GM21515 (cell line): ENCODE measurements at regions not wholly inside any gene's neighbourhood (a gene's known extent, or its start where the extent isn't known, plus 50 kb on each side); places are given as distances from the start of the nearest gene placed in this dataset.

Source experiments
- ATAC-seq: cut with Tn5 transposase; IDR thresholded peaks from one replicate; pipeline ENCODE4 v1.9.1; 2021; ENCODE audit not compliant: unreplicated experiment

DNA sequence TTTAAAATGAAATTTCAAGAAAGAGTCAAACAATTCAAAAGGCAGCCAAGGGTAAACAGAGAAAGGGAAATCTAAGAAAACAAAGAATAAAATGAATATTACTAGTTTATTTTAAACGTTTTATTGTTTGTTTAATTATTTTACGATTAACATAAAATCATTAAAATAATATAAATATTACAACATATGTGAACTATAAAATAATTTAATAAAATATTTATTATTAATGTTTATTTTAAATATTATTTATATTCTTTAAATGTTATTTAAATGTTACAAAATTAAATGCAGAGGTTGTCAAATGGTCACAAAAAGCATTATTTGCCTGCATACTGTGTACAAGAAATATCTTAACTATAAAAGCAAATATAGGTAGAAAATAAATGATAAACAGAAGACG is 786.7 kb upstream of the GHITM start:
- ATAC-seq, result no peak

DNA sequence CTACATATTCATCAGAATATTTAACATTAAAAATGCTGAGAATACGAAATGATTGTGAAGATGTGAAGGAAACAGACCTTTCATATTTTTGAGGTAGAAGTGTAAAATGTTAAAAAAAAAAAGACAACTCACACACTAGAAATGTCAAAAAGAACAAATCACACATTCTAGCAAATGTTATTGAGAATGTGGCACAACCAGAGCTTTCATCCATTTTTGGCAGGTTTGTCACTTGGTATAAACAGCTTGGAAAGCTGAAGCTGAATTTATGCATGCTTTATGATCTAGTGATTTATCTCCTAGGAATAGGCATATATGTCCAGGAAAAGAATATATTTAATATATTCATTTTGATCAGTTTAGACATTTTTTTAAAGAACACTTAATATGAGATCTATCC is 784.9 kb upstream of the GHITM start:
- no peak for ATAC-seq

DNA sequence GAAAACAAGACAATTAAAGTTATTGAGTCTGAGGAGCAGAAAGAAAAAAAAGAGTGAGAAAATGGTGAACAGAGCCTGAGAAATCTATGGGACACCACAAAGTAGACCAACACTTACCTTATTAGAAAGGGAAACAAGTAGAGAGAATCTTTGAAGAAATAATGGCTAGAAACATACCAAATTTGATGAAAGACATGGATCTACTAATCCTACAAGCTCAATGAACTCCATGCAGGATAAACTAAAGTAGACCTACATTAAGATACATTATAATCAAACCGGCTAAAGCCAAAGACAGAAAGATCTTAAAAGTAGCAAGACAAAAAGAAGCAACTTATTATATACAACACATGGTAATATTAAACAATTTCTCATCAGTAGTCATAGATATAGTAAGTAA is 782.3 kb upstream of the GHITM start:
- ATAC-seq, result no peak

DNA sequence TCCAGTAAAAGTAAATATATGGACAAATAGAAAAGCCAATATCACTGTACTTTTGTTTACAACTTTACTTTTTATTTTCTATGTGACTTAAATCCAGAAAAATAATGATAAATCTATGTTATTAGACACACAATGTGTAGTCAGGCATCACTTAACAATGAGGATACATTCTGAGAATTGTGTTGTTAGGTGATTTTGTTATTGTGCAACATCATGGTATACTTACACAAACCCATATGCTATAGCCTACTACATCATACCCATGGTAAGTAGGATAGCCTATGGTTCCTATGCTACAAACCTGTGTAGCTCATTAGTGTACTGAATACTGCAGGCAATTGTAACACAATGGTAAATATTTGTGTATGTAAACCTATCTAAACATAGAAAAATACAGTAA is 781.7 kb upstream of the GHITM start:
- no peak for ATAC-seq

DNA sequence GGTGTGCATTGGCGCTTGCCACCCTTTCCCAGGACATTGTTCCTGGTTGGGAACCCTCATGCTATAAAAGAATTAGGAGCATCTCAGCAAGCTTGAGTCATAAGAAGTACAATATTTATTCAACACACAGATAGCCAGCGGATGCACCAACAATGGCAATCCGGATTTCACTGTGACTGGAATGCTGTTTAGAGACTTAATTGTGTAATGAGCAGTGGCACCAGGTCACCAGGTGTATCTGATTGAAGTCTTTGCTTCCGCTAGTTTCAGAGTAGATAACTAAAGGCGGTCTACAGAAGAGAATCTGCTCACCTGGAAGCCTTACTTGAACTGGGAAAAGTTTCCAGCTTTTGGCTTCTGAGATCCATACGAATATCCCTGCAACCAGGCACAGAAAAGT is 772.3 kb upstream of the GHITM start:
- ATAC-seq, result no peak

DNA sequence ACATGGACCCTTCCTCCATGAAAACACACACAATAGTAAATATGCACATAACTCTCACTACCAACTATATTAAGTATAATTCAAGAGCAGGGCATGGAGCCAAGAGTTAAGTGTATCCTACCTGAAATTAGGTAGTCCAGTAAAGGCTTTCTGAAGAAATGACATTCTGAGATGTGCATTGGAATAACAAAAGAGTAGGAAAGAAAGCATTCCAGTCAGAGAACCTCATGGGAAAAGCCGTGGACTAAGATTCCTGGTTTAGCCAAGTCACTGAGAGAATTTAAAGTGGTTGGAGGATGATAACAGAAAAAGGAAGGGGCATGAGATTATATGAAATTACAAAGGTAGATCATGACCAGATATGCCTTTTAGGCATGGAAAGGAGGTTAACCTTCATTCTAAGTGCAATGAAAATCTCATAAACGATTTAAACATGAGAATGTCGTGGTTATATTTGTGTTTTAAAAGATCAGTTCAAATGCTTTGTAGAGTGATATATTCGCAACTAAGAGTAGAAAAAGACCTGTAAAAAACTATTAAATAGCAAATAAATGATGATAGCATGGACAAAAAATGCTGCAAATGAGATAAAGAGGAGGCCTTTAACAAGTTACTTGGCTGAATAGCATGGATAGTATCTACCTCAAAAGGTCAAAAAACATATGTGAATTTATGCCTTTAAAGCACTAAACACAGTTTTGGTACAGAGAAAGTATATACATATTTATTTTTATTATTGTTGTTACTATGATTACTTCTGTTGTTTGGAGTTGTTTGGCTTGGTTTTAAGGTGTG is 767.4 kb upstream of the GHITM start:
- no peak for ATAC-seq

DNA sequence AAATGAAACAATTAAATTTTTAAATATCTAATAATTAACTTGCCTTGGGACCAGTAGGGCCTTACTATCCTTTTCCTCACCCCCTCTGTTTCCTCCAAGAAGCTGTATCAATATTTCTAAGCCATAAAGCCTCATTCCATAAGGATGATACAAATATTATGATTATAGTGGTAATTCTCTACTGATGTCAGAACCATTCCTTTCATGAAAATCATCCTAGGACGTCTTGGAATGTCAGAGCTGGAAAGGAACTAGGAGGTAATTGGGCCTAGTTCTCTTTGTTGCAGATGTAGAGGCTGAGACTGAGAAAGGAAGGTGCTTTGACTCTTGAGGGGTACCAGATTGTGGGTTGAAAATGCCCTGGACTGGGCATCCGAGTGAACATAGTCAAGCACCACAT is 766.7 kb upstream of the GHITM start:
- ATAC-seq, result no peak

DNA sequence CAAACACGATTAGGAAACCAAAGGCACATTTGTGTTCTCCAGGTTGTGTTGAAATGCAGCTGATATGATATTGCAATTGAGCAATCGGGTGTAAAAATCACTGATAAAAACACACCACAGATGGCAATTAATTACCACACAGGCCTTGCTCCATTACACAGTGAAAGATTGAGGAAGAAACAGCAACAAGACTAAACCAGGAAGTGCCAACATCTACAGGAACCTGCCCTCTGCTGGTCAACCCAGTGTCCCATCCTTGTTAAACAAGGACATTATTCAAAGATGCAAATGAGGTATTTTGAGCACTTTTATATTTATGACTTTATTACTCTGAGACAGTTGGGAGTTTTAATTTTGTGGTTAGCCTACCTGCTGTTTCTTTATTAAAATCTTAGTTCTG is 765.6 kb upstream of the GHITM start:
- ATAC-seq, result no peak

DNA sequence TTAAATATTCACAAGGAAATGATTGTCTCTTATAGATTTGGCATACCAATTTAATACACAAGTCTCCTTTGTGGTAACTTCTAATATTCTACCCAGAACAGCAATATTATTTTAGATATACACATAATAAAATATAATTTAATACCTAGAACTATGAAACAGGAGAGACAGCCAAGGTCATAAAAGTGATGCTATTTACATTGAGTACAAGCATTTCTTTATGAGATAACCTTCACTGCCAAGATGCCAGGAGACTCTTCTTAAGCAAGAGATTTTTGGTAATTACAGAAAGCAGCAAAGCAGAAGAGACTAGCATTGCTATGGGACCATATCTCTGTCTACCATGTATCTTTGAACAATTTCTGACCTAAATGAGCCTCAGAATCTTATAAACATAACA is 764.6 kb upstream of the GHITM start:
- ATAC-seq, result no peak

DNA sequence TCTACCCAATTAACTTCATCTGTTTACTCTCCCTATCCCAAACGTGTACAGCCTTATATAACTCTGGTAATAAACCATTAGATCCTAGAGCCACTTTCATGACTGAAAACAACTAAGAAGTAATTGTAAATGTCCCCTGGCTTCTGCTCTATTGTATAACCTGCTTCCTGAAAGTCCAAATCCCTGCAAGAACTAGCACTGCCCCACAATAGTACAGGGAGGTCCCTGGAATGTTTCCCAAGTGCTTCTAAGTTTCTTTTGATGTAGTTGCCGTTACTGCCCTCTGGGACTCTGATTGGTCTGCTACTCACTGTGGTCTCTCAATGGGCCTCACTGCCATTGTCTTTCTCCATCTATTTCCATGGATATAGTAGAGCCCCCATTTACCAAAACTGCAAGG is 764.0 kb upstream of the GHITM start:
- no peak for ATAC-seq

DNA sequence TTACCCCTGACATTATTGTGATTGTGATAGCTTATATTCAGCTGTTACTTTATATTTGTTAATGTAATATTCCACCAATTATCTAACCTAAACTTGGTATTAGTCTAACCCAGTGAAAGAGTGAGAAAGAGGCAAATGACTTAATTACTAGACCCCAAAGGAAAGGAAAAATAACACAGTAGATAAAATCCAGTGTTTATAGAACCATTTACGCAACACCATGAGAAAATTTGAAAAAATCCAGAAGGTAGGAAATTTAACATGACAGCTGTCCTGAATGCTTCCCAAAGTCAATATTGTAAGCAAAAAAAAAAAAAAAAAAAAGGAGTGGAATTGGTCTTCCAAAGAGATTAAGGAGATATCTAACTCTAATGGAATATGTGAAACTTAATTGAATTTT is 741.5 kb upstream of the GHITM start:
- no peak for ATAC-seq

DNA sequence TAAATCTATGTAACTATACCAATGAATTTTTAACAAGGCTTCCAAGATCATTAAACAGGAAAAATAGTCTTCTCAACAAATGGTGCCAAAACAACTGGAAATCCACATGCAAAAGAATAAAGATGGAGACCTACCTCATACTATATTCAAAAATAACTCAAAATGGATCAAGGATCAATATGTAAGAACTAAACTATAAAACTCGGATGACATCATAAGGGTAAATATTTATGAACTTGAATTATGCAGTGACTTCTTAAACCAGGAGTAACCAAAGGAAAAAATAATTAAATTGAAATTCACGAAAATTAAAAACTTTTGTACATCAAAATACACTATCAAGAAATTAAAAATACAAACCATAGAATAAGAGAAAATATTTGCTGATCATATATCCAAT is 728.7 kb upstream of the GHITM start:
- ATAC-seq, result no peak

DNA sequence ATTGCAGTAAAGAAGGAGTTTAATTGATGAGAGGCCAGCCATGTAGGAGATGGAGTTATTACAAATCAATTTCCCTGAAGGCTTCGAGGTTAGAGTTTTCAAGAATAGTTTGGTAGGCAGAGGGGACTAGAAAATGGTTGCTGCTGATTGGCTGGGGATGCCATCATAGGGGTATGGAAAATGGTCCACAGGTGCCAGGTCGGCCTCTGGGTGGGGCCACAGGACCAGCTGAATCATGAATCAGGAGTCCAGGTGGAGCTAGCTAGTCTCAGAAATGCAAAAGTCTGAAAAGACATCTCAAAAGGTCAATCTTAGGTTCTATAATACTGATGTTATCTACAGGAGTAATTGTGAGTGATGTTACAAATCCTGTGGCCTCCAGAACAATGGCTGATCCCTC is 714.0 kb upstream of the GHITM start:
- no peak for ATAC-seq

DNA sequence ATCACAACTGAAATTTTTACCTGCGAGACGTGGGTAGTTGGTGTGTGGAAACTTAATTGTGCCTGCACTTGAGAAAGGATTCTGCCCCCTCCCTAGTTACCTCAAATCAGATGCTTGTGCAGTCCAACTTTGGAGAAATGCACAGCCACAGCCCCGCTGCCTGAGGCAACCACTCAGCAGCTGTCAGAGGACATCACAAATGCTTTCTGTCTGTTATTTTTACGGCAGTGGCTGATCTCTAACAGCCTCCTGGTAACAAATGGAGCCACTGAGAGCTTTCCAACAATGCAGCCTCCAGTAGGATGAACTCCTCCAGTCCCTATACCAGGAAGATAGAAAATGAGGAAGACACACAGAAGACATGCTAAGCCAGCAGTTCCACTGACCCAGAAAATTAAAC is 712.2 kb upstream of the GHITM start:
- ATAC-seq, result no peak

DNA sequence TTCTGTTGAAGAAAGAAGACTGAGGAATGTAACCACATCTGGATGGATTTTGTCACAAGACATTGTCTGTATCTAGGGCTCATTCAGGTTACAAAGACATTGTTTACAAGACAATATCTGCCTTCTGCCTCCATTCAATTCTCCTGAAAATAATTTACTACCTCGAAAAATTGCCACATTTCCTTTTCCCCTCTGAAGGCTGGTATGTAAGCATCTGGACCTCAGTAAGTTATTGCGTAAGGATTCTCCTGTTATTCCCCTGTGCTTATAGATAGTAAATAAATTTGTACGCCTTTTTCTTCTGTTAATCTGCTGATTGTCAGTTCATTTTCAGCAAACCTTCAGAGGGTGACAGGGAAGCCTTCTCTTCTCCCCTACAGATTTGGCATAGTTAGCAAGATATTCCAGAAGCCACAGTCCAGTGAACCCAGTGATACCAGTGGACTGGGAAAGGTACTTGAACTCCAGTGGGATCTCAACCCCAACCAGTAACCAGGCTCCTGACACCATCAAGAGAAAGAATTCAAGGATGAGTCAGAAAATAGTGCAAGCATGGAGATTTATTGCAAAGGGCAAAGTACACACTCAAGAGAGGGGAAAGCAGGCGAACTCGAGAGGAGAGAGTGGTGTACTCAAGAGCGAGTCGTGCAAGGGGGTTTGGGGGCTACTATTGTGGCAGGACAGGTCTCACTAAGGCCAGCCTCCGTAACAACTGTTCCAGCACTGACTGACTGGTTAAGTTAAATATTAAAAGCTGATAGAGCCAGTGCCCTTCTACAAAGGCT is 706.9 kb upstream of the GHITM start:
- ATAC-seq, result no peak

DNA sequence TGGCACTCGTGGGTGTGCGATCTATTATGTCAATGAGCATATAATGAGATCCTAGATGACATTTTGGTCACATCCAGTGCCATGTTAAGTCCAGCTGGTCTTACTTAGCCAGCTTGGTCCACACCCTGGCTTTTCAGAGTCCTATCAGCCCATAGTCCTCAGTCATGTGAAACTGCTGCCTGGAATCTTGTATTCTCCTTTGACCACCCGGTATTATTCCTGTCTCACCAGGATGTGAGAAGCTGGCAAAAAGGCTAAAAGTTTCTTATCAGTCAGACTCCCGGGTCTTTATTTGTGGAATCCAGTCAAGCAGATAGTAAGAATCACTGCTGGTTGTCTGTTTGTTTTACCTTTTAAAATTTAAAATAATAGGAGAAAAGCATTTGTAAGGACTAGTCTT is 705.6 kb upstream of the GHITM start:
- ATAC-seq, result no peak

DNA sequence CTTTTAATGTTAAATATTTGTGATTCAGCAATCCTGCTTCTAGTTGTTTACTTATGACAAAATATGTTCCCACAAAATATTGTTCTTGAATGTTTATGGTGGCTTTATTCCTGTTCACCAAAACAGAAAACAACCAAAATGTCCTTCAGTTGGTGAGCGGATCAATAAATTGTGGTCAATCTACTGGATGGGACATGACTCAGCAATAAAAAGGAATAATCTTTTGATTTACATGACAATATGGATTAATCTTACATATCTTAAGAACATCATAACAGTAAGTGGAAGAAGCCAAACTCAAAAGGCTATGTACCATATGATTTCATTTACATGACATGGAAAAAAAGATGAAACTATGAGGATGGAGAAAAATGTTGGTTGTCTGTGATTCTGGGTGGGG is 691.3 kb upstream of the GHITM start:
- ATAC-seq, result no peak

DNA sequence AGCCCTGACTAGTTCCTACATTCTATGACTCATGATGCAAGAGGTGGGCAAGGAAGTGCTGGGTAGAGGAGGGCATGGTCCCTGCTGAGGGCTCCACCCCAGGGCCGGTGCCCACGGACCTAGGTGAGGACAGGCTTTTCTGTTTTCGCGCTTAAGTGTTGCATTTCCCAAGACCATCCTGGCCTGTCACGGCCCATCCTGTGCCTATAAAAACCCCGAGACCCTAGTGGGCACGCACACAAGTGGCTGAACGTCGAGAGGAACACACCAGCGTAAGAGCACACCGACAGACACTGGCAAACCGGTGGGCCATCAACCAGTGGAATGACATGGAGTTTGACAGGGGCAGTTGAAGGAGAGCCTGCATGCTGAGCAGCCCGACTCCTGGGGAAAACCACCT is 680.7 kb upstream of the GHITM start:
- no peak for ATAC-seq

DNA sequence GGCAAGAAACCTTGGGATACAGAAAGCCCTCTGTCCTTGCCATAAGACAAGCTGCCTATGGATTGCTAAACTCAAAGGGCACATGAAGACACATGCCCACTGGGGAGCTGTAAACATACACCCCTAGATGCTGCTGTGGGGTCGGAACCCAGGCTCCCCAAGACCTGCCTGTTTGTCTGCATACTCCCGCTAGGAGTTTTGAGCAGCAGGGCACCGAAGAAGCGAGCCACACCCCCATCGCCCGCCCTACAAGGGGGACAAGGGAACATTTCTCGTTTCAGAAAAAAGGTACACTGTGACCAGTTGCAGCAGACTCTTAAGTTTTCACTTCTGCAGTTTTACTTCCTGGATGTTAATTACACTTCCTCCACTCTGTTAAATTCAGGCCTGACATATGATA is 680.2 kb upstream of the GHITM start:
- no peak for ATAC-seq

DNA sequence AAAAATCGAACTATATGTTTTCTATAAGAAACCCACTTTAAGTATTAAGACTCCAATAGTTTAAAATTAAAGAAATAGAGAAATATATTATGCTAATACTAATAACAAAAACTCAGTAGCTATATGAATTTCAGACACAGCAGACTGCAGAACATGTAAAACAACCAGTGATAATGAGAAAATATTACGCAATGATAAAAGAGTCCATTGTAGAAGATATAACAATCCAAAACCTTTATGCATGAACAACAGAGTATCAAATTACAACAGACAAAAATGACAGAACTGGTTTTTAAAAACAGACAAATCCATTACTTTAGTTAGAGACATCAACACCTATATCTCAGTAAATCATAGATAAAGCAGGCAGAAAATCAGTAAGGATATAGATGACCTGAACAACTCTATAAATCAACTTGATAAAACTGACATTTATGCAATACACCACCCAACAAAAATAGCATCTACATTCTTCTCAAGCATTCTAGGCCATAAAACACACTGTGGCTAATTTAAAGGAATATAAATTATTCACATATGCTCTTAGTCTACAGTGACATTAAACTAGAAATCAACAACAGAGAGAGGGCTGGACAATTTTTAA is 669.5 kb upstream of the GHITM start:
- ATAC-seq, result no peak

DNA sequence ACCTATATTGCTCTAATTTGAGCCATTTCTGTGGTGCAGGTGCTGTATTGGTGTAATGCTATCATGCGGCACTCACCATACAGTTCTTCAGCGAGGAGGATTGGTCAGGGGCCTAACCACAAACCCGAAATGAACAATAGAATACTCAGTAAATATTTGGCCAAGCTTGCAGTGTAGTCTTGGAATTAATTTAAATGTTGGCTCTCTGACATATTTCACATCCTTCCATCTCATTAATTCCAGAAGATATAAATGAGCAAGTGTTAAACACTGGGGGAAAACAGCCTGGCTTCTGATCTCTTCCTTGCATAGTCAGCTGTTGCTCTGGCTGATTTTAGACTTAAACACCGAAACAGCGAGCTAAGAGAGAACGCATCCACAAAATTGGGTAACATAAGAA is 663.1 kb upstream of the GHITM start:
- no peak for ATAC-seq

DNA sequence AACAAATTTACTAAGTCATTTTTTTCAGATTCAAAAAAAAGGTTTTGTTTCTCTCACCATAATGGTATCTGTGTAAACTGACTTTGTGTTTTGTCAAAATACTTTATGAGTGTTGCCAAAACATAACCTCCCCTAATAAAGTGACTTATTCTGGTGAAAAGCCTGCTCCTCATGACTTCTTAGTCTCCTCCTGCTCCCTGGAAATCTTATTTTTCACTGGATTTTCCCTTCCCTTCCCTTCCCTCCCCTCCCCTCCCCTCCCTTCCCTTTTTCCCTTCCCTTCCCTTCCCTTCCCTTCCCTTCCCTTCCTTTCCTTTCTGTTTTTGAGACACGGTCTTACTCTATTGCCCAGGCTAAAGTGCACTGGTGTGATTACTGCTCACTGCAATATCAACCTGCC is 650.1 kb upstream of the GHITM start:
- ATAC-seq, result no peak
